ENCODE measurements at regions not wholly inside any gene's neighbourhood (a gene's known extent, or its start where the extent isn't known, plus 50 kb on each side); places are given as distances from the start of the nearest gene placed in this dataset.

GRCh38 chr4:26183017-26183416, 137.8 kb upstream of the RBPJ start:
- BruUV-seq (replicated peaks) = no TSS peak
- TF ChIP-seq RUNX3 (IDR thresholded peaks at IDR 0.05; ENCODE audit: low read length) (no peak), E2F4 (IDR thresholded peaks at IDR 0.05; ENCODE audit: low read depth, low read length) (no peak), DPF2 (IDR thresholded peaks at IDR 0.05) (no peak), CREM (IDR thresholded peaks at IDR 0.05; ENCODE audit: low read depth) (no peak), SUZ12 (IDR thresholded peaks at IDR 0.05; ENCODE audit: unreplicated experiment) (no peak), CUX1 (IDR thresholded peaks at IDR 0.05; ENCODE audit: insufficient replicate concordance, low read depth, low read length) (no peak), TBL1XR1 (IDR thresholded peaks at IDR 0.05; ENCODE audit: low read depth, low read length) (no peak), FOXM1 (IDR thresholded peaks at IDR 0.05; ENCODE audit: low read depth, low read length) (no peak), TCF7 (IDR thresholded peaks at IDR 0.05; ENCODE audit: borderline replicate concordance) (no peak), SIX5 (IDR thresholded peaks at IDR 0.05; ENCODE audit: low read depth, low read length, severe bottlenecking) (no peak), SRF (IDR thresholded peaks at IDR 0.05; ENCODE audit: low read depth in 2 of 2, low read length in 2 of 2) (no peak), SMARCA5 (IDR thresholded peaks at IDR 0.05) (no peak), RAD51 (IDR thresholded peaks at IDR 0.05) (no peak), ELK1 (IDR thresholded peaks at IDR 0.05; ENCODE audit: low read depth, low read length) (no peak), GABPA (IDR thresholded peaks at IDR 0.05; ENCODE audit: low read depth) (no peak), ZZZ3 (IDR thresholded peaks at IDR 0.05; ENCODE audit: control insufficient read depth, insufficient read length, low read depth) (no peak), KAT2A (conservative IDR thresholded peaks at IDR 0.05; ENCODE audit: control insufficient read depth, low read depth, low read length) (no peak), NR2F1 (conservative IDR thresholded peaks at IDR 0.05) (no peak), ZNF274 (IDR thresholded peaks at IDR 0.05; ENCODE audit: insufficient read depth, insufficient read length) (no peak), SMC3 (IDR thresholded peaks at IDR 0.05; ENCODE audit: borderline replicate concordance, low read length) (no peak)
- ChIA-PET SMC1A (ENCODE audit: uncharacterized antibody, unreplicated experiment) (interaction anchor here (1.7 kb wide), 1 partner anchor 10 kb away, joined by 5 read pairs; no protein-coding TSS in a partner anchor), POLR2A (no interaction called here), CTCF (interaction anchor here (0.6 to 1.4 kb wide), 2 partner anchors 10 to 85 kb away, joined by 3 to 4 read pairs; no protein-coding TSS in a partner anchor), RAD21 (ENCODE audit: unreplicated experiment) (interaction anchor here (1.5 kb wide), 1 partner anchor 136 kb away, joined by 3 read pairs; no protein-coding TSS in a partner anchor)
- Histone ChIP-seq H3K36me3 (ENCODE audit: control insufficient read depth in 2 of 2, insufficient read depth in 2 of 2, low read length in 1 of 2) (no peaks in the 10 kb centered on the region), H3K79me2 (ENCODE audit: control insufficient read depth, insufficient read depth, low read length) (no peaks in the 10 kb centered on the region), H3K4me1 (ENCODE audit: control insufficient read depth, insufficient read depth, low read length) (peaks cover 8% of the 10 kb centered on the region), H3K27ac (ENCODE audit: control insufficient read depth, insufficient read depth) (no peak overlapping the region), H3K27me3 (replicated peaks in 1 of 2; ENCODE audit: control insufficient read depth in 2 of 2, insufficient read depth in 2 of 2, low read length in 1 of 2) (no peaks in the 10 kb centered on the region), H3K4me2 (ENCODE audit: control insufficient read depth, insufficient read depth) (no peak overlapping the region), H3K9ac (ENCODE audit: control insufficient read depth, insufficient read depth, low read length) (no peak overlapping the region), H3K9me3 (replicated peaks; ENCODE audit: control insufficient read depth, insufficient read depth, low read length) (peaks cover 5% of the 10 kb centered on the region; the same call in 2 of the 3 replicates), H4K20me1 (ENCODE audit: control insufficient read depth, insufficient read depth) (no peaks in the 10 kb centered on the region), H3K4me3 (no peak overlapping the region), H2AFZ (ENCODE audit: control insufficient read depth, low read depth, low read length) (no peak overlapping the region)
- 94% methylated on average over 5 of the region's 5 CpGs for WGBS (ENCODE audit: insufficient coverage, insufficient replicate concordance, low lambda C conversion rate, missing lambda C conversion rate)
- intact Hi-C loops (cut with micrococcal nuclease; ENCODE audit: unreplicated experiment) = no loop called here
- in situ Hi-C loops (cut with MboI) = no loop called here
- no peak for ATAC-seq
- no peak for FAIRE-seq
- DNase-seq (ENCODE audit: low read depth, low spot score) = no peak
